H1 (cell line): ENCODE measurements at regions not wholly inside any gene's neighbourhood (a gene's known extent, or its start where the extent isn't known, plus 50 kb on each side); places are given as distances from the start of the nearest gene placed in this dataset.

Experiments
- CTCF ChIA-PET: fragments of 300-600 bp; sonication (Branson Sonifier 250); formaldehyde crosslinking; loops from one replicate; lab custom pipeline; 2021; ENCODE audit not compliant: partially characterized antibody; lab: Charles Lee
- POLR2A ChIA-PET: fragments of 300-600 bp; sonication (Branson Sonifier 250); formaldehyde crosslinking; loops from one replicate; lab custom pipeline; 2021; ENCODE audit warnings: inconsistent platforms; ENCODE audit not compliant: partially characterized antibody; lab: Charles Lee
- DNase-seq, 2 experiments: peaks; one replicate each; pipeline versions ENCODE4 v3.0.0 to v3.0.0-alpha.2; 2010 to 2022; ENCODE audit warnings: low spot score in 2 of 2, low read depth in 1 of 2, mixed read lengths in 1 of 2
- FAIRE-seq: peaks from 2 replicates; lab custom pipeline; 2011; peaks lifted over from hg19 to GRCh38; lab: Jason Lieb, UNC
- H2AFZ ChIP-seq: 2 replicates; pipeline ENCODE4 v1.8.1; 2012; ENCODE audit warnings: low read length, inconsistent platforms
- H2AK5ac ChIP-seq: 2 replicates; pipeline ENCODE4 v1.6.1; 2013; ENCODE audit warnings: low read depth, low read length
- H2BK120ac ChIP-seq: replicated peaks from 2 replicates; pipeline ENCODE3; 2013; ENCODE audit warnings: low read depth, low read length, inconsistent platforms
- H2BK12ac ChIP-seq: 2 replicates; pipeline ENCODE4 v1.6.1; 2013; ENCODE audit warnings: low read depth, low read length
- H2BK15ac ChIP-seq: 2 replicates; pipeline ENCODE4 v1.6.1; 2013; ENCODE audit warnings: low read length
- H2BK20ac ChIP-seq: 2 replicates; pipeline ENCODE4 v1.6.1; 2013; ENCODE audit warnings: low read length
- H2BK5ac ChIP-seq: 2 replicates; pipeline ENCODE4 v1.6.1; 2013; ENCODE audit warnings: low read depth, low read length
- H3K14ac ChIP-seq: 2 replicates; pipeline ENCODE4 v1.6.1; 2013; ENCODE audit warnings: inconsistent platforms; ENCODE audit not compliant: insufficient read length
- H3K18ac ChIP-seq: 2 replicates; pipeline ENCODE4 v1.6.1; 2013; ENCODE audit warnings: low read length; ENCODE audit errors: extremely low read depth
- H3K23ac ChIP-seq: 2 replicates; pipeline ENCODE4 v1.6.1; 2013; ENCODE audit warnings: inconsistent platforms; ENCODE audit not compliant: insufficient read length
- H3K23me2 ChIP-seq: 2 replicates; pipeline ENCODE4 v1.6.1; 2013; ENCODE audit warnings: low read depth, low read length
- H3K27ac ChIP-seq: 2 replicates; pipeline ENCODE4 v1.6.1; 2011; ENCODE audit warnings: low read depth, low read length, inconsistent platforms
- H3K27me3 ChIP-seq, 4 experiments: replicated peaks in 1 of 4; 1 replicate in 1 of 4; 2 replicates in 3 of 4; pipeline versions ENCODE4 v1.6.1 to v1.8.1; 2011 to 2013; ENCODE audit warnings: low read length in 3 of 4, mild to moderate bottlenecking in 3 of 4, inconsistent platforms in 2 of 4, mixed read lengths in 2 of 4, moderate library complexity in 1 of 4; ENCODE audit not compliant: control insufficient read depth in 3 of 4, insufficient read depth in 3 of 4; ENCODE audit errors: extremely low read depth in 1 of 4
- H3K36me3 ChIP-seq, 4 experiments: 2 replicates each; pipeline versions ENCODE4 v1.6.1 to v1.8.1; 2011 to 2013; ENCODE audit warnings: mild to moderate bottlenecking in 4 of 4, low read length in 3 of 4, moderate library complexity in 2 of 4, control low read depth in 1 of 4, inconsistent platforms in 1 of 4; ENCODE audit not compliant: insufficient read depth in 4 of 4, control insufficient read depth in 2 of 4
- H3K4ac ChIP-seq: replicated peaks from 2 replicates; pipeline ENCODE3; 2013; ENCODE audit warnings: low read length, low read depth, mixed read lengths, inconsistent platforms; ENCODE audit not compliant: insufficient read length
- H3K4me1 ChIP-seq, 4 experiments: replicated peaks in 1 of 4; 1 replicate in 1 of 4; 2 replicates in 3 of 4; pipeline versions ENCODE4 v1.6.1 to v1.8.1; 2011 to 2013; ENCODE audit warnings: low read length in 3 of 4, inconsistent platforms in 2 of 4, mixed read lengths in 1 of 4; ENCODE audit not compliant: insufficient read depth in 4 of 4, control insufficient read depth in 3 of 4
- H3K4me2 ChIP-seq, 2 experiments: 2 replicates each; pipeline versions ENCODE4 v1.6.1 to v1.8.1; 2011 to 2013; ENCODE audit warnings: low read depth in 2 of 2, low read length in 2 of 2, control low read depth in 1 of 2, inconsistent platforms in 1 of 2, mild to moderate bottlenecking in 1 of 2; ENCODE audit not compliant: insufficient read depth in 1 of 2
- H3K4me3 ChIP-seq, 4 experiments: fragments of 200-600, 300-600 bp in 1 of 4; sonication (generic), shearing (Covaris generic), sonication (Bioruptor Twin) in 1 of 4; 2 replicates each; pipeline versions ENCODE4 v1.5.1 to v1.8.1; 2011 to 2016; ENCODE audit warnings: low read length in 4 of 4, low read depth in 3 of 4, control low read depth in 2 of 4, inconsistent platforms in 2 of 4, mild to moderate bottlenecking in 2 of 4, mixed read lengths in 1 of 4, moderate library complexity in 1 of 4; ENCODE audit not compliant: insufficient read depth in 2 of 4; ENCODE audit errors: extremely low read depth in 1 of 4
- H3K56ac ChIP-seq: replicated peaks from 2 replicates; pipeline ENCODE3; 2013; ENCODE audit warnings: low read depth, mild to moderate bottlenecking, mixed read lengths, low read length, inconsistent platforms; ENCODE audit not compliant: insufficient read length
- H3K79me1 ChIP-seq: 2 replicates; pipeline ENCODE4 v1.6.1; 2013; ENCODE audit warnings: low read depth, low read length, control low read depth
- H3K79me2 ChIP-seq, 2 experiments: 2 replicates each; pipeline versions ENCODE4 v1.6.1 to v1.8.1; 2012 to 2013; ENCODE audit warnings: low read length in 2 of 2, mild to moderate bottlenecking in 2 of 2, inconsistent platforms in 1 of 2; ENCODE audit not compliant: insufficient read depth in 2 of 2, control insufficient read depth in 1 of 2
- H3K9ac ChIP-seq, 4 experiments: replicated peaks in 1 of 4; 1 replicate in 1 of 4; 2 replicates in 3 of 4; pipeline versions ENCODE4 v1.6.1 to v1.8.1; 2011 to 2013; ENCODE audit warnings: low read depth in 3 of 4, low read length in 3 of 4, control low read depth in 2 of 4, mild to moderate bottlenecking in 2 of 4, moderate library complexity in 2 of 4, inconsistent platforms in 1 of 4; ENCODE audit errors: extremely low read depth in 1 of 4
- H3K9me3 ChIP-seq, 2 experiments: 2 replicates each; pipeline versions ENCODE4 v1.6.1 to v1.8.1; 2012 to 2013; ENCODE audit warnings: mild to moderate bottlenecking in 2 of 2, moderate library complexity in 2 of 2, control low read depth in 1 of 2, inconsistent platforms in 1 of 2, low read depth in 1 of 2, low read length in 1 of 2, mixed read lengths in 1 of 2; ENCODE audit not compliant: insufficient read depth in 2 of 2
- H4K20me1 ChIP-seq, 2 experiments: replicated peaks in 1 of 2; 2 replicates each; pipeline versions ENCODE3 to v1.8.1; 2011 to 2013; ENCODE audit warnings: inconsistent platforms in 2 of 2, low read length in 2 of 2, mild to moderate bottlenecking in 1 of 2; ENCODE audit not compliant: insufficient read depth in 2 of 2, control insufficient read depth in 1 of 2
- H4K5ac ChIP-seq: 2 replicates; pipeline ENCODE4 v1.6.1; 2013; ENCODE audit warnings: low read length, low read depth, mixed read lengths, inconsistent platforms; ENCODE audit not compliant: insufficient read length
- H4K8ac ChIP-seq: 2 replicates; pipeline ENCODE4 v1.8.0; 2013; ENCODE audit warnings: mild to moderate bottlenecking, moderate library complexity, low read length, inconsistent platforms; ENCODE audit not compliant: insufficient read depth; ENCODE audit errors: extremely low read depth
- H4K91ac ChIP-seq: replicated peaks from 2 replicates; pipeline ENCODE3; 2013; ENCODE audit warnings: low read length, mixed read lengths, inconsistent platforms; ENCODE audit not compliant: insufficient read length
- RFX5 ChIP-seq: IDR thresholded peaks from 2 replicates; pipeline ENCODE4 v1.6.1; 2011; ENCODE audit warnings: low read depth, low read length, improper control_type of control experiment, borderline replicate concordance
- WGBS, 2 experiments: shearing (Covaris generic) in 1 of 2; methylation state at CpG; one replicate each; pipeline versions ENCODE4 v1.1.6 to v1.1.7; 2013 to 2015; ENCODE audit warnings: low lambda C conversion rate in 2 of 2, mixed read lengths in 2 of 2, inconsistent platforms in 1 of 2, low coverage in 1 of 2, missing lambda C conversion rate in 1 of 2; ENCODE audit not compliant: insufficient replicate concordance in 2 of 2, insufficient coverage in 1 of 2, insufficient read length in 1 of 2; ENCODE audit errors: extremely low coverage in 1 of 2, missing lambda C conversion rate in 1 of 2; 5-methylcytosine and 5-hydroxymethylcytosine counted together

DNA sequence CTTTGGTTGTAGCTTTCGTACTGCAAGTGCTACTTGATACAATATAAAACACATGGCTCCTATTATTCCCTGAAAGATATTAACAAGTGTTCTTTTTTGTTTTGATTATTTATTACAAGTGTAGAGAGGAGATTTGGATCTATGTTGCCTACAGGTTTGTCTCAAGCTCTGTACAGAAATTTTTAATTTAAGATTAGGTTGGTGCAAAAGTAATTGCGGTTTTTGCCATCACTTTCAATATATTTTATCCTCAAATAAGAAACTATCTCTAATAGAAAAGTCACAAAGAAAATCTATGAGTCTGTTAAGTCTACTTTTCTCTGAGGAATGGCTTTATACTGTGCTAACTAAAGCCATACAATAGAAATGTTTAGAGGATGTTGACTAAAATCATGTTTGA, 1086.1 kb downstream of the GRM8 start:
- no peak overlapping the region for H2AK5ac ChIP-seq
- no peak overlapping the region for H2BK5ac ChIP-seq
- no peak overlapping the region for H2BK120ac ChIP-seq
- FAIRE-seq, result no peak
- no peak overlapping the region for H3K23ac ChIP-seq
- H3K4ac ChIP-seq, result no peak overlapping the region
- no peak overlapping the region for H3K27ac ChIP-seq
- WGBS, 2 experiments, result 94% methylated on average over 2 of the region's 2 CpGs; no CpG with 5 or more reads in 1 of the 2 experiments
- H3K4me3 ChIP-seq, result no peak overlapping the region
- H3K14ac ChIP-seq, result no peak overlapping the region
- ChIA-PET POLR2A (no interaction called here), CTCF (no interaction called here)
- H4K20me1 ChIP-seq, result no peaks in the 10 kb centered on the region
- no peak overlapping the region for H2AFZ ChIP-seq
- H3K56ac ChIP-seq, result no peak overlapping the region
- no peak overlapping the region for H4K91ac ChIP-seq
- H3K36me3 ChIP-seq, result no peaks in the 10 kb centered on the region
- H3K9ac ChIP-seq, result no peak overlapping the region
- H2BK12ac ChIP-seq, result no peak overlapping the region
- H3K4me2 ChIP-seq, result no peak overlapping the region
- peaks cover 0 to 4% of the 10 kb centered on the region in 2 experiments; a peak in 1 of 4 replicates for H3K9me3 ChIP-seq
- H3K23me2 ChIP-seq, result no peaks in the 10 kb centered on the region
- no peak overlapping the region for H2BK15ac ChIP-seq
- H2BK20ac ChIP-seq, result no peak overlapping the region
- H3K4me1 ChIP-seq, result no peaks in the 10 kb centered on the region
- no peaks in the 10 kb centered on the region for H3K27me3 ChIP-seq
- DNase-seq, result no peak
- H4K8ac ChIP-seq, result no peak overlapping the region
- H3K18ac ChIP-seq, result no peak overlapping the region
- no peaks in the 10 kb centered on the region for H3K79me2 ChIP-seq
- TF ChIP-seq RFX5, result no peak
- no peak overlapping the region for H4K5ac ChIP-seq
- no peaks in the 10 kb centered on the region for H3K79me1 ChIP-seq
